ENCODE measurements at regions not wholly inside any gene's neighbourhood (a gene's known extent, or its start where the extent isn't known, plus 50 kb on each side); places are given as distances from the start of the nearest gene placed in this dataset.

- no peaks in the 10 kb centered on the region for H4K20me1 ChIP-seq (ENCODE audit: control insufficient read depth, extremely low read depth, insufficient read depth, low read length)
- H3K79me2 ChIP-seq (ENCODE audit: control insufficient read depth, insufficient read depth, low read length) = no peaks in the 10 kb centered on the region
- no peak overlapping the region for H3K4me3 ChIP-seq (replicated peaks in 1 of 4; ENCODE audit: control extremely low read depth in 1 of 4, insufficient read depth in 1 of 4, low read depth in 3 of 4, low read length in 4 of 4)
- H3K36me3 ChIP-seq (ENCODE audit: control insufficient read depth, insufficient read depth, low read length) = no peaks in the 10 kb centered on the region
- DNase-seq (ENCODE audit: low read depth in 2 of 2) = no peak
- H3K27me3 ChIP-seq (ENCODE audit: control insufficient read depth, insufficient read depth, low read length) = no peaks in the 10 kb centered on the region
- no peak overlapping the region for H3K4me2 ChIP-seq (ENCODE audit: extremely low read depth, insufficient read depth, low read length)
- H2AFZ ChIP-seq (ENCODE audit: low read length) = no peak overlapping the region
- H3K27ac ChIP-seq (ENCODE audit: insufficient read depth, low read length) = no peak overlapping the region
- no peaks in the 10 kb centered on the region for H3K4me1 ChIP-seq (ENCODE audit: control insufficient read depth, extremely low read depth, insufficient read depth, low read length)
- no peak overlapping the region for H3K9ac ChIP-seq (ENCODE audit: insufficient read depth, low read length)
- no peak for TF ChIP-seq CTCF (conservative IDR thresholded peaks at IDR 0.05 in 1 of 2, IDR thresholded peaks at IDR 0.05 in 1 of 2; ENCODE audit: low read depth in 1 of 2, low read length in 2 of 2)
- no peak for TF ChIP-seq EZH2 (IDR thresholded peaks at IDR 0.05; ENCODE audit: low read length, missing control alignments)
- H3K9me3 ChIP-seq (ENCODE audit: control insufficient read depth, insufficient read depth, low read depth, low read length) = no peaks in the 10 kb centered on the region
Measured at GRCh38 chr11:95435628-95436353, 204.8 kb upstream of the SESN3 start.

GRCh38 chr11:95435192-95435591, 204.2 kb upstream of the SESN3 start:
- Histone ChIP-seq H2AFZ (ENCODE audit: low read length) (no peak overlapping the region), H3K4me3 (replicated peaks in 1 of 4; ENCODE audit: control extremely low read depth in 1 of 4, insufficient read depth in 1 of 4, low read depth in 3 of 4, low read length in 4 of 4) (no peak overlapping the region), H3K4me2 (ENCODE audit: extremely low read depth, insufficient read depth, low read length) (no peak overlapping the region)

GRCh38 chr11:95434489-95435057, 203.6 kb upstream of the SESN3 start:
- no peak overlapping the region for H2AFZ ChIP-seq (ENCODE audit: low read length)
- no peaks in the 10 kb centered on the region for H4K20me1 ChIP-seq (ENCODE audit: control insufficient read depth, extremely low read depth, insufficient read depth, low read length)
- no peak overlapping the region for H3K4me3 ChIP-seq (replicated peaks in 1 of 4; ENCODE audit: control extremely low read depth in 1 of 4, insufficient read depth in 1 of 4, low read depth in 3 of 4, low read length in 4 of 4)
- no peaks in the 10 kb centered on the region for H3K27me3 ChIP-seq (ENCODE audit: control insufficient read depth, insufficient read depth, low read length)
- no peaks in the 10 kb centered on the region for H3K36me3 ChIP-seq (ENCODE audit: control insufficient read depth, insufficient read depth, low read length)
- H3K4me2 ChIP-seq (ENCODE audit: extremely low read depth, insufficient read depth, low read length) = no peak overlapping the region
- H3K27ac ChIP-seq (ENCODE audit: insufficient read depth, low read length) = no peak overlapping the region
- H3K9me3 ChIP-seq (ENCODE audit: control insufficient read depth, insufficient read depth, low read depth, low read length) = no peaks in the 10 kb centered on the region
- no peak for TF ChIP-seq CTCF (conservative IDR thresholded peaks at IDR 0.05 in 1 of 2, IDR thresholded peaks at IDR 0.05 in 1 of 2; ENCODE audit: low read depth in 1 of 2, low read length in 2 of 2)
- TF ChIP-seq EZH2 (IDR thresholded peaks at IDR 0.05; ENCODE audit: low read length, missing control alignments) = no peak
- H3K79me2 ChIP-seq (ENCODE audit: control insufficient read depth, insufficient read depth, low read length) = no peaks in the 10 kb centered on the region
- H3K9ac ChIP-seq (ENCODE audit: insufficient read depth, low read length) = no peak overlapping the region
- no peaks in the 10 kb centered on the region for H3K4me1 ChIP-seq (ENCODE audit: control insufficient read depth, extremely low read depth, insufficient read depth, low read length)
- no peak for DNase-seq (ENCODE audit: low read depth in 2 of 2)

More at GRCh38 chr11:95435192-95435591, 204.2 kb upstream of the SESN3 start:
- TF ChIP-seq CTCF (conservative IDR thresholded peaks at IDR 0.05 in 1 of 2, IDR thresholded peaks at IDR 0.05 in 1 of 2; ENCODE audit: low read depth in 1 of 2, low read length in 2 of 2) (no peak), EZH2 (IDR thresholded peaks at IDR 0.05; ENCODE audit: low read length, missing control alignments) (no peak)
- H3K4me1 ChIP-seq (ENCODE audit: control insufficient read depth, extremely low read depth, insufficient read depth, low read length) = no peaks in the 10 kb centered on the region
- no peaks in the 10 kb centered on the region for H3K9me3 ChIP-seq (ENCODE audit: control insufficient read depth, insufficient read depth, low read depth, low read length)
- H3K27ac ChIP-seq (ENCODE audit: insufficient read depth, low read length) = no peak overlapping the region
- no peak for DNase-seq (ENCODE audit: low read depth in 2 of 2)
- H3K79me2 ChIP-seq (ENCODE audit: control insufficient read depth, insufficient read depth, low read length) = no peaks in the 10 kb centered on the region
- no peak overlapping the region for H3K9ac ChIP-seq (ENCODE audit: insufficient read depth, low read length)
- H4K20me1 ChIP-seq (ENCODE audit: control insufficient read depth, extremely low read depth, insufficient read depth, low read length) = no peaks in the 10 kb centered on the region
- no peaks in the 10 kb centered on the region for H3K36me3 ChIP-seq (ENCODE audit: control insufficient read depth, insufficient read depth, low read length)
- H3K27me3 ChIP-seq (ENCODE audit: control insufficient read depth, insufficient read depth, low read length) = no peaks in the 10 kb centered on the region
